HUDEP-2 (cell line): ENCODE measurements at regions not wholly inside any gene's neighbourhood (a gene's known extent, or its start where the extent isn't known, plus 50 kb on each side); places are given as distances from the start of the nearest gene placed in this dataset.

Experiments
- DNase-seq, 76 experiments: peaks; one replicate each; lab custom pipeline; 2025; ENCODE audit not compliant: unreplicated experiment in 76 of 76; lab: John Stamatoyannopoulos, UW

GRCh38 chr10:124266468-124267230 is 152.1 kb downstream of the OAT start:
- no peak for DNase-seq

- DNase-seq: no peak
These were observed 152.8 kb downstream of the OAT start for GRCh38 chr10:124265776-124266467.

GRCh38 chr10:124265391-124265745 is 153.4 kb downstream of the OAT start:
- DNase-seq: no peak

- no peak for DNase-seq
These were observed 153.9 kb downstream of the OAT start for GRCh38 chr10:124264711-124265390.

- no peak for DNase-seq
These were observed 154.5 kb downstream of the OAT start for GRCh38 chr10:124264271-124264670.

- no peak for DNase-seq
These were observed 155.0 kb downstream of the OAT start for GRCh38 chr10:124263726-124264125.

GRCh38 chr10:124262971-124263370 is 155.8 kb downstream of the OAT start:
- DNase-seq: no peak

GRCh38 chr10:124262234-124262865 is 156.4 kb downstream of the OAT start:
- DNase-seq: no peak

- DNase-seq: no peak
These were observed 159.4 kb downstream of the OAT start for GRCh38 chr10:124259139-124259825.

- DNase-seq: no peak
These were observed 160.9 kb downstream of the OAT start for GRCh38 chr10:124257781-124258180.

- DNase-seq: no peak
These were observed 162.6 kb downstream of the OAT start for GRCh38 chr10:124256151-124256550.

GRCh38 chr10:124255556-124255955 is 162.2 kb upstream of the CHST15 start:
- DNase-seq: no peak

- no peak for DNase-seq
These were observed 161.1 kb upstream of the CHST15 start for GRCh38 chr10:124254490-124254889.

- no peak for DNase-seq
These were observed 159.6 kb upstream of the CHST15 start for GRCh38 chr10:124253006-124253405.

- no peak for DNase-seq
These were observed 158.8 kb upstream of the CHST15 start for GRCh38 chr10:124252097-124252715.

GRCh38 chr10:124251317-124252065 is 158.1 kb upstream of the CHST15 start:
- DNase-seq: peak in 1 of 76 experiments; percentile 6

- DNase-seq: no peak
These were observed 157.1 kb upstream of the CHST15 start for GRCh38 chr10:124250506-124250905.

GRCh38 chr10:124249812-124250432 is 156.5 kb upstream of the CHST15 start:
- DNase-seq: peak in 4 of 76 experiments; percentile 3 to 8 (median 7)

GRCh38 chr10:124249196-124249595 is 155.8 kb upstream of the CHST15 start:
- DNase-seq: no peak
